NCI-H526 treated with DMSO at 0.1 percent for 48 hours (cell line): ENCODE measurements at regions not wholly inside any gene's neighbourhood (a gene's known extent, or its start where the extent isn't known, plus 50 kb on each side); places are given as distances from the start of the nearest gene placed in this dataset.
"Not testable (repeated sequence)": the region's sequence is repeated elsewhere in the genome, so short reads cannot be mapped to it uniquely, and the experiment has no call there.

Source experiments
- DNase-seq: peaks from one replicate; lab custom pipeline; 2025; lab: John Stamatoyannopoulos, UW

DNA sequence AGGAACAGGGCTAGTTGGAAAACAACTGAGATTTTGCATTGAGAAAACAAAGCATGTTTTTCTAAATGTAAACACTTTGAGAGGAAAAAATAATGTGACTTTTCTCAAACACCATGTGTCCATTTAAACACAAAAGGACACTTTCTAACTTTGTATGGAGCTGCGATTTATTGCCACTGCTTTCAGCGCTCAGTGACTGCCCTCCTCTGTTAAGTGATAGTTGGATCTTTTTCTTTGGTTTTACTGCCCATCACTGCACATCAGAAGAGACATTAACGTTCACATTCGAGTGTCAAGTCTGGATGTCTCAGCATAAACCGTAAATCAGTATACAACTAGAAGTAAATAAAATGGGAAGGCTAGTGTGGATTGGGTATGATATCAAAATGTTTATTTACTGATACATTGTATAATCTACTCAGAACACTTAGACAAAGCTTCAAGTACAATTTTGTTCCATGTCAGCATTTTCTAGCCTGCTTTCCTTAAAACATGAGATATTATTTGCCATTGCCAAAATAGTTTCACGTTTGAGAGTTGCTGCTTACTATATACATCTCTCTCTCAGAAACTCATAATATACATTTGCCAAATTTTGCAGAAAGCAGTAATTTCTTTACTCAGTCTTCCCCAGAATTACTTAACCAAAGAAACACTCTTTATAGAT lies 237.6 kb downstream of the IKZF2 start:
- no peak for DNase-seq

DNA sequence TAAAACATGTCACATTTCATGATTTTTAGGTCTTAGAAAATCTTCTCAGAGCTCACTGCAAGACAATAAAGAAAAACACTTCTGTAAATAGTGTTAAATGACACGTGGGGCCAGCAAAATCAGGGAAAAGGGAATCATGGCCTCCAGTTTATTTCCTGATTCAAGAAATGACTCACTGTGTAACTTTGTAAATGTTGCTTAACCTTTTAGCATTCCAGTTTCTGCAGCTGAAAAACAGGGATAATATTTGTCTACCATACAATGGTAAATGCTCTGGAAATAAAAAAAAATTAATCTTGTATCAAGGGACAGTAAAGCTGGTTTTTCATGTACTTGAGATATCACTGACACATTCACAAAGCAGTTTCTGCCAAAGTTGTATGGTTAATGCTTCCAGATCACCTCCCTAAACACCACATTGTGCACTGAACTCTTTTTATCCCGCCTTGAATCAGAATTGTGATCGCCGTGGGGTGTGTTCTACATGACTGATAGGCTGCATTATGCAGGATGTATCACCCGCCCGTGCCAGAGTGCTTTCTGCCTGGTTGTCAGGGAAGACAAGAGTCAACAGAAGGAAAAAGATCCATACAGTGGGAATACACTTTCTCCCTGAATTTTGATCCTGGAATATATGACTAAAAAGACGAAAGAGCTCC lies 238.8 kb downstream of the IKZF2 start:
- no peak for DNase-seq

- DNase-seq, result no peak
These were observed 240.4 kb downstream of the IKZF2 start for GRCh38 chr2:212911011-212911410.

DNA sequence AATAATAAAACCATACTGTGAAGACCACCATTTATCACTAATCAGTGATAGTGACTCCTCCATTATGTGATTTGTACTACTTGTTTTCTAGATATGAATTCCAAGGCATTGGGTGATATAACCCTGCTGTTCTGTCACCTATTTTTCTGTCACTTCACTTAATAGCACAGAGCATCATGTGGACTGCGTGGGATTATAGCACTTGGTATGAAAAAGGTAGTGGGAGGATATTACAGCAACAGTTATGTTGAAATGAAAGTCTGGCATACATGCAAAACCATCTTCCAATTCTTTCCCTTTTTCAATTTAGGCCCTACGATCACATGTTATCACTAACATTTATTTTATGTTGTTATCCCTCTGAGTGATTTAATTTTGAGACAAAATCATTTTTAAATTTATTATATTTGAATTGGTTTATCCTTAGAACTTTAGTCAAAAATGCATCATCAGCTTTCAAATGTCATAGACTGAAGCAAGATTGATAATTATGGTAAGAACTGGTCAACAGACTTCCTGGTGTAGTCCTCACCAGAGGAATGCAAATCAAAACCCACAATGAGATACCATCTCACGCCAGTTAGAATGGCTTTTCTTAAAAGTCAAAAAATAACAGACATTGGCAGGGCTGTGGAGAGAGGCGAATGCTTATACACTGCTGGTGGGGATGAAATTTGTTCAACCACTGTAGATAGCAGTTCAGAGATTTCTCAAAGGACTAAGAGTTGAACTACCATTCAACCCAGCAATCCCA lies 242.6 kb downstream of the IKZF2 start:
- no peak for DNase-seq

DNA sequence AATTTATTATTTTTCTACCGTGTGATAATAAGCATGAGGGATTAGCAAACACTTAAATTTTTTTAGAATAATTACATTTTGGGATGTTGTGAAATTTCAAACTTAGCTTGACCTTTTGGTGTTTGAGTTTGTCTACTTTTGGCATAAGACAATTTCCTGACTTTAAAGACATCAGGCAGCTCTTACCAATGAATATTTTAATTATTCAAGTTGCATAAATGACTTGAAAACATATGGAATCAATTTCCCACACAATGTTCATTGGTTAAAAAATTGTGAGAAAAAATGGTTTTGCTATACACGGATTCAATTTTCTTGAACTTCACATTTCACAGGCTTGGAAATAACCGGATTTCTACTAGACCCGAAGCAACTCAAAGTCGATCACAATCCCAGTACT lies 243.4 kb downstream of the IKZF2 start:
- no peak for DNase-seq

DNA sequence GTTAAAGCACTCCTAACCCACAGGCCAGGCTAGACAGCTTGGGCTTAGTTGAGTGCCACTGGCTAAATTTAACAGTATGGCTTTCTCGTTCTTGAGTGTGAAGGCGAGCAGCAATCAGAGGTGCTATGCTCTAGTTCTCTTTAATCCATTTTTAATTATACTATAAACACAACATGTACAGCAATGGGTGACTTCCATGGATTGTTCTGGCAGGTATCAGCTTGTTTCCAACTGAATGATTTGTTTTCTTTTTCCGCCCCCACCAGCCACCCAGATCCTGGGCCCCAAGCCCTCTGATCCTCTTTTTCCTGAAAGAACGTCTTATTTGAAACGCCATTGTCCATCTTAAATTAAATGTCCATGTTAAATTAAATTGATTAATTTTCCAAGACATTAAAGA lies 244.8 kb downstream of the IKZF2 start:
- no peak for DNase-seq

- peak; percentile 25 for DNase-seq
These were observed 245.7 kb downstream of the IKZF2 start for GRCh38 chr2:212905640-212906201.

DNA sequence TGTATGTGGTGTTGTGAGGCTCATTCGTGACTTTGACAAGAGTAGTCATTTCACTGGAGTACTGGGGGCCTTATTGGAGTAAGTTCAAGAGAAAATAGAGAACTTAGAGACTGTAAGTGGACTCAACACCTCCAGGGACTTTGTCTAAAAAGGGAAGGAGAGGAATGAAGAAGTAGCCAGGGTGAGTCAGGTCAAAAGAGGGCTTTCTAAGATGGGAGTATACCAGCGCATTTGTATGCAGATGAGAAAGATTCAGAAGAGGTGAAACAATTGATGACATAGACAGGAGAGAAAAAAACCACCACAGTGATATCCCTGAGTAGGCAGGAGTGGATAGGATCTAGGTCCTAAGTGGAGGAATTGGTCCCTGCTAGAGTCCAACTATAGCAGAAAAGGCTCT lies 246.8 kb downstream of the IKZF2 start:
- no peak for DNase-seq

GRCh38 chr2:212903413-212903812 lies 248.0 kb downstream of the IKZF2 start:
- no peak for DNase-seq

- DNase-seq, result no peak
These were observed 249.0 kb downstream of the IKZF2 start for GRCh38 chr2:212902421-212902820.

DNA sequence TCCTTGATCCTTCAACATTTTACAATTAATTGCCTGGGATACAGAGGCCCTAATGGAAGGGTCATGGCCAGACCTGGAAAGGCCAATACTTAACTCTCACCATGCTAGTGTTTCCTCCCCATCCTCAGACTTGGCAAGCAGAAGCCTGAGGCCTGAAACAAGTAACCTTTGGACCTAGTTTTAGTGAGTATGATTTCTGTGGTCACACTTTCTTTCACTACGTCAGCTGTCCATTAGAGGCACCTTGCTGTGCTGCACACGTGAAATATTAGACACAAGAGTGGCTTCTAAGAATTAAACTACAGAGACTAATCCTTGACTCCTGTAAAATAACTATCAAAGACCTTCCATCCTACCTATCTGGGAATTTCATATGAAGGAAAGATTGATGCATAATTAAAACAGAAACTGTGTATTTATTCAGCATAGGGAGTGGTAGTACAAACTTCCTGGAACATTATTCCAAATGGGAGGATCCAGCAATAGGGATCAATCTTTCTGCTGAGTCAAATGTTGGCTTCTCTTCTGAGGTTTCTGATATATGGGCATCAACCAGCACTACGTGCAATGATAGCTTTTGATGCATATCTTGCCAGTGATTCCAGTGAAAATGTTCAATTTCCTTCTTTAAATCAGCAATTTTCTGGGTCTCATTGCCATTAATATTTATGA lies 249.7 kb downstream of the IKZF2 start:
- no peak for DNase-seq

DNA sequence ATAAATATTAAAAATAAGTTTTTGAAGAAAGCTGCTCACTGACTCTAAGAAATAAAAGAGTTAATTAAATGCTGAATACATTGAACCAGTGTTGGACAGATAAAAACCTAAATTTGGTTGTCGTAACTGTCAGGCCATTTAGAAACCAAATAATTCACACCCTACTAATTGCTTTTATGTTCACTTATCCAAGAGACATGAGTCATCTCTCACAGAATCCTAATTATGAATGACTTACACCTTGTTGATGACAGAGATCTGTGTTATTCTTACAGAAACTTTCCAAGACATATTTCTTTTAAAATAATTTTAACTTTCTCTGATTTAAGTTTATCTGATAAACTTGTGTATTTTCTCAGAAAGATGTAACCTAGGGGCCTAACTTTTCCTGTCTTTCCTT lies 250.7 kb downstream of the IKZF2 start:
- DNase-seq, result no peak

DNA sequence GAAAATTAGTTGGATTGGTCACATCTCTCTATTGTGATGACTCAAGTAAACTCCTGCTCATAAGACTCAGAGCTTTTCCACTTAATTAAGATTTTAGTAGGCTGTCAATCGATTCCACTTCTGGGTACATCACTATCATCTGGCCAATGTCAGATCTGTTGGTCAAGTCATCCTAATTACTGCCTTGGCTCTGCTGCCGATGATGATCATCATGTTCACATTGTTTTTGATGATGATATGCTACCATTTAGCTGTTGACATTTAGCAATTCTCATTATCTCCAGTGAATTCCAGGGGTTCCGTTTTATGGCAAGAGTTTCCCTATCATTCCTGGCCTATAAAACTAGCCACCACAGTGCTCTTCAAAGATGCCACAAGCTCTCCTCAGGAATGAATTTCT lies 253.4 kb downstream of the IKZF2 start:
- DNase-seq, result no peak

GRCh38 chr2:212897296-212897695 lies 254.1 kb downstream of the IKZF2 start:
- no peak for DNase-seq

DNA sequence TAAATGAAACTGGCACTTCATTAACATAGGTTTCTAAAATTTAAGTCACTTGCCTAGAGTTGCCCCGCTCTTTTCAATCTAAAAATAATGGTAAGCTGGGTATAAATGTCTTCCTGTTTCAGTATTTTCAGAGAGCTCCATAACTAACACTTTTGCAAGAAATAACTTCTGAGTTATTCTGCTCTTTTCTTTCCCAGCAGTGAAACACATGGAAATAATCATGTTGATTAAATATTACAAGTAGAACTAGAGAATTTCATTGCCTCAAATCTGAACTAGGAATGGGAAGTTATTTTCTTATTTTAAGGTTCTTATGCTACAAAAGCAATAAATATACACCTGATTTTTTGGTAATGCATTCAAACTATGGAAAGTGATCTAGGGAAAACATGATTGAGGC lies 257.4 kb downstream of the IKZF2 start:
- DNase-seq, result no peak

DNA sequence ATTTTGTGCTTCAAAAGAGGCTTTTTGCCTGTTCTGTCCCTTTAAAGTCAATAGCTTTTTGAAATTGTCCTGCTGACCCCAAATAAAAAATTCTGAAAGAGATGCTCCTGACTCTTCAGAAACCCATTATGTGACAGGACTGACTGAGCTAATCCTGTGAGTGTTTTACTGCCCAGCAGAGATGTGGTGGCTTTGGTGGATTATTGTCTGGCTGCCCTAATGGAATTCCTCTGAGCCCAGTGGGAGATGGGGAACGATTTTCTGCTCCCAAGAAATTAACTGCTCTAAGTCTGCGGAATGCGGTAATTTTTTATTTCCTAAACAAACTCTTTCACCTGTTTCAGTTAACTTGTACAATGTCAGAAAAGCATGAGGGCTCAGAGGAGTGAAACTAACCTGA lies 258.2 kb downstream of the IKZF2 start:
- DNase-seq, result no peak

- peak; percentile 51 for DNase-seq
These were observed 259.2 kb downstream of the IKZF2 start for GRCh38 chr2:212892193-212892592.

DNA sequence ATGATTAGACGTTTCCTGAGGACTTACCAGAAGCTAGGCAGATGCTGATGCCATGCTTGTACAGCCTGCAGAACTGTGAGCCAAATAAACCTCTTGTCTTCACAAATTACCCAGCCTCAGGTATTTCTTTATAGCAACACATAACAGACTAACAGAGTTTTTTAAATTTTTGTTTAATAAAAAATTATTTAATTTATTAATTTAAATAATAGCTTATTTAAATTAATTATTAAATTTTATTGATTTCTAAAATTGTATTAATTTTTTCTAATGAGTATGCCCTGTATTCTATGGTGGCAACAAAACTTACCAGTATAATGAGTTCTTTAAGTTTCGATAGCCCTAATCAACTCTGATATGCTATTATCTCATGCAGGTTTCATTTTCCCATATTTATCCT lies 259.8 kb downstream of the IKZF2 start:
- DNase-seq, result no peak

DNA sequence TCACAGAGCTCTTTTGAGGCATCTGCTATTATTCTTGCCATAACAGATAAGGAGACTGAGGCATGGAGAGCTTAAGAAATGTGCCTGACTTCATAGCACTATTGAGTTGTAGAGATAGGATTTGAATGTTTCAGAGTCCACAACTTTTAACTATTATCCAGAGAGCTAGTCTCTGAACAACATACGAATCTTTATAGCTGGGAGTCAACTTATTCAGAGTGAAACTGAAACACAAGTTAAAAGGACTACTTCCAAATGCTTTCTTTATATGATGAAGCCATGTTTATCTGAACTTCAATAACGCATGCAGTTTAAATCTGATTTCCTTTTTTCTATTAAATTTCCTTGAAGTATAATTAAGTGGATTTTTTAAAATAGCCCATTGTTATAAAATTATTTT lies 268.8 kb downstream of the IKZF2 start:
- no peak for DNase-seq

- DNase-seq, result not testable (repeated sequence)
These were observed 274.9 kb downstream of the IKZF2 start for GRCh38 chr2:212876556-212876955.

DNA sequence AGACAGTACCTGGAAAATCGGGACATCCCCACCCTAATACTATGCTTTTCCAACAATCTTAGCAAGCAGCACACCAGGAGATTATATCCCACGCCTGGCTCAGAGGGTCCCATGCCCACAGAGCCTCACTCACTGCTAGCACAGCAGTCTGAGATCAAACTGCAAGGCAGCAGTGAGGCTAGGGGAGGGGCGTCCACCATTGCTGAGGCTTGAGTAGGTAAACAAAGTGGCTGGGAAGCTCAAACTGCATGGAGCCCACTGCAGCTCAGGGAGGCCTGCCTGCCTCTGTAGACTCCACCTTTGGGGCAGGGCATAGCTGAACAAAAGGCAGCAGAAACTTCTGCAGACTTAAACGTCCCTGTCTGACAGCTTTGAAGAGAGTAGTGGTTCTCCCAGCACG lies 275.5 kb downstream of the IKZF2 start:
- not testable (repeated sequence) for DNase-seq

DNA sequence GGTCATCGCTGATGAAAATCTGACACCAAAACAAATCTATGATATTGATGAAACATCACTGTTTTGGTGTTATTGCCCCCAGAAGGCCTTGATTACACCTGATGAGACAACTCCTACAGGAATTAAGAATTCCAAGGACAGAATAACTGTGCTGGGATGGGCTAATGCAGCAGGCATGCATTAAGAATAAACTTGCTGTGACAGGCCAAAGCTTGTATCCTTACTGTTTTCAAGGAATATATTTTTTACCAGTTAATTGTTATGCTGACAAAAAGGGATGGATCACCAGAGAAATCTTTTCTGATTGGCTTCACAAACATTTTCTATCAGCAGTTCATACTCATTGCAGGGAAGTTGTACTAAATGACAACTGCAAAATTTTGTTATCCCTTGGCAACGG lies 278.2 kb downstream of the IKZF2 start:
- no peak for DNase-seq
